ENCODE measurements at regions not wholly inside any gene's neighbourhood (a gene's known extent, or its start where the extent isn't known, plus 50 kb on each side); places are given as distances from the start of the nearest gene placed in this dataset.

DNA sequence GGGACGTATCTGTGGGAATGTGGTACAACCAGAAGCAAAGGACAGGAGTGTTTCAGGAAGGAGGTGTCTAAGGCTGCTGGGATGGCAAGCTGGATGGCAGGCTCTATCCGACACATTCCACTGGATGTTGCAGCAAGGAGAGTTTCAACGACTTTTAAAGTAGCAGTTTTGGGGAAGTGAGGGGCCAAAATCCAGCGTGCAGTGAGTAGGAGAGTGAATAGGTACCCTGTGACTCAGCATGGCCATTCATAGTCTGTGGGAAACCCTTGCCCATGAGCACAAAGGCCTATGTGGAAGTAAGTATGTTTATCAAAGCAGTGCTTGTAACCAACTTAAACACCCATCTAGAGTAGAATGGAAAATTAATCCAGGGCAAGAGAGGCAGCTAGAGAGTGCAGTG, 664.7 kb downstream of the ACTL7B start:
- TF ChIP-seq POLR2AphosphoS5 (IDR thresholded peaks at IDR 0.05; ENCODE audit: low read depth) (no peak), EZH2 (IDR thresholded peaks at IDR 0.05; ENCODE audit: low read depth, unreplicated experiment) (no peak)
- TF ChIP-seq, protein P1, sequence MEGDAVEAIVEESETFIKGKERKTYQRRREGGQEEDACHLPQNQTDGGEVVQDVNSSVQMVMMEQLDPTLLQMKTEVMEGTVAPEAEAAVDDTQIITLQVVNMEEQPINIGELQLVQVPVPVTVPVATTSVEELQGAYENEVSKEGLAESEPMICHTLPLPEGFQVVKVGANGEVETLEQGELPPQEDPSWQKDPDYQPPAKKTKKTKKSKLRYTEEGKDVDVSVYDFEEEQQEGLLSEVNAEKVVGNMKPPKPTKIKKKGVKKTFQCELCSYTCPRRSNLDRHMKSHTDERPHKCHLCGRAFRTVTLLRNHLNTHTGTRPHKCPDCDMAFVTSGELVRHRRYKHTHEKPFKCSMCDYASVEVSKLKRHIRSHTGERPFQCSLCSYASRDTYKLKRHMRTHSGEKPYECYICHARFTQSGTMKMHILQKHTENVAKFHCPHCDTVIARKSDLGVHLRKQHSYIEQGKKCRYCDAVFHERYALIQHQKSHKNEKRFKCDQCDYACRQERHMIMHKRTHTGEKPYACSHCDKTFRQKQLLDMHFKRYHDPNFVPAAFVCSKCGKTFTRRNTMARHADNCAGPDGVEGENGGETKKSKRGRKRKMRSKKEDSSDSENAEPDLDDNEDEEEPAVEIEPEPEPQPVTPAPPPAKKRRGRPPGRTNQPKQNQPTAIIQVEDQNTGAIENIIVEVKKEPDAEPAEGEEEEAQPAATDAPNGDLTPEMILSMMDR (conservative IDR thresholded peaks at IDR 0.05; ENCODE audit: low read depth in 2 of 2) = no peak
- TF ChIP-seq, protein P2, sequence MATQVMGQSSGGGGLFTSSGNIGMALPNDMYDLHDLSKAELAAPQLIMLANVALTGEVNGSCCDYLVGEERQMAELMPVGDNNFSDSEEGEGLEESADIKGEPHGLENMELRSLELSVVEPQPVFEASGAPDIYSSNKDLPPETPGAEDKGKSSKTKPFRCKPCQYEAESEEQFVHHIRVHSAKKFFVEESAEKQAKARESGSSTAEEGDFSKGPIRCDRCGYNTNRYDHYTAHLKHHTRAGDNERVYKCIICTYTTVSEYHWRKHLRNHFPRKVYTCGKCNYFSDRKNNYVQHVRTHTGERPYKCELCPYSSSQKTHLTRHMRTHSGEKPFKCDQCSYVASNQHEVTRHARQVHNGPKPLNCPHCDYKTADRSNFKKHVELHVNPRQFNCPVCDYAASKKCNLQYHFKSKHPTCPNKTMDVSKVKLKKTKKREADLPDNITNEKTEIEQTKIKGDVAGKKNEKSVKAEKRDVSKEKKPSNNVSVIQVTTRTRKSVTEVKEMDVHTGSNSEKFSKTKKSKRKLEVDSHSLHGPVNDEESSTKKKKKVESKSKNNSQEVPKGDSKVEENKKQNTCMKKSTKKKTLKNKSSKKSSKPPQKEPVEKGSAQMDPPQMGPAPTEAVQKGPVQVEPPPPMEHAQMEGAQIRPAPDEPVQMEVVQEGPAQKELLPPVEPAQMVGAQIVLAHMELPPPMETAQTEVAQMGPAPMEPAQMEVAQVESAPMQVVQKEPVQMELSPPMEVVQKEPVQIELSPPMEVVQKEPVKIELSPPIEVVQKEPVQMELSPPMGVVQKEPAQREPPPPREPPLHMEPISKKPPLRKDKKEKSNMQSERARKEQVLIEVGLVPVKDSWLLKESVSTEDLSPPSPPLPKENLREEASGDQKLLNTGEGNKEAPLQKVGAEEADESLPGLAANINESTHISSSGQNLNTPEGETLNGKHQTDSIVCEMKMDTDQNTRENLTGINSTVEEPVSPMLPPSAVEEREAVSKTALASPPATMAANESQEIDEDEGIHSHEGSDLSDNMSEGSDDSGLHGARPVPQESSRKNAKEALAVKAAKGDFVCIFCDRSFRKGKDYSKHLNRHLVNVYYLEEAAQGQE (IDR thresholded peaks at IDR 0.05; ENCODE audit: unreplicated experiment) = no peak

Data from GM23338 (cell line).